Suppressor macrophage treated with lipopolysaccharide for 1 hour (primary cell): ENCODE measurements at regions not wholly inside any gene's neighbourhood (a gene's known extent, or its start where the extent isn't known, plus 50 kb on each side); places are given as distances from the start of the nearest gene placed in this dataset.
"Not testable (repeated sequence)": the region's sequence is repeated elsewhere in the genome, so short reads cannot be mapped to it uniquely, and the experiment has no call there.

ENCODE experiments used
- DNase-seq, 3 donors: peaks; one replicate each; pipeline ENCODE4 v3.0.0-alpha.2; 2020 to 2022

DNA sequence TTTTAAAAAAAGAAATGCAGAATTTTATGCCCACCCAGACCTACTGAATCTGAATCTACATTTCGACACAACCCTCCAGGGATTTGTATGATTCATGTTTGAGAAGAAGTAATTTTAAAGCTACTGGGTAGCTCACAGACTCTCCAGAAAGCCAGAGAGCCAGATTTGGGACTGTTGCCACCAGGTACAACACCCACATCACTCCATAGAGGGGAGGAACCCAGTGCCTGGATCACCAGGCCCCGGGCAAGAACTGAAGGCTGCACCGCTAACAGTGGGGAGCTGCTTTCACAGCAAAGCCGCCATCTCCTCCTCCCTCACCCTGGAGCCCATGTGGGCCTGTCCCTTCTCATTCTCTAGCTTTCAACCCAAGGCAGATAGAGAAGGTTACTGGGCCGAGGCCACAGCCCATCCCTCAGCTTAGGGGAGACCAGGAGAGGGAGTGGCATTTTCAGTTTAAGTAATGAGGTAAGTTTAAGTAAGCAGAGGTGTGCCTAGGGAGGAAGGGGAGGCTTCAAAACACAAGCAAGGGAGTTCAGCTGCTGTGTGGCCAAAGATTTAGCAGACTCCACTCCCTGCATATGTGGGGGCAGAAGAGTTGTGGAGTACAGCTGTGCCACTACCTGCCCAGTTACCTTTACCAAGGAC, 109.8 kb downstream of the IL12A start:
- DNase-seq: no peak

DNA sequence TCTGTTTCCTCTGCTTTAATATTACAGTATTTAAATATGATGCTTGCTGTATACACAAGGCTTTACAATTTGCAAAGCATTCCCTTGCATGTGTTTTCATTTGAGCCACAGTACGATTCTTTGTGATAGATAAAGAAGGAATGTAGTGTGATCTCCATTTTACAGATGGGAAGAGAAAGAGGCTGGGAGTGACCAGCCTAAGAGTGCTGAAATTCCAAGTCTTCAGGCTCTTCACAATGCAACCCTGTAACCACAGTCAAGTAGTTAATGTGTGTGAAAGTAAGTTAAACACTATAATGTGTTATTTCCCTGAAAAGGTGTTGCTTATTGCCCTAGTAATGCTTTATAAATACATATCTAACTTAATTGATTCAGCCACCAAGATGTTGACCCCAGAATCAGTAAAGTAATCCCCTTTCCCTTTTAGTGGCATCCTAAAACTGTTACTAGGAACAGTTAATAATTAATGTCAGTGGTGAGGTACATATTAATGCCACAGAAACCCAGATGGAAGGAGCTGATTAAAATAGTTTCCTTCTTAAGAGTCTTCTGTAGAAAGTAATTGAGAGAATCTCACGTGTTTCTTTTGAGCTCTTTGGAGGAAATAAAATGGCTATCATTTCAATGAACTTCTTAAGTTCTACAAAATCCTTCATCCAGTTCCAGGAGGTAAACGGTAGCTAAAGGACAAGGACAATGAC, 110.4 kb downstream of the IL12A start:
- DNase-seq: no peak

DNA sequence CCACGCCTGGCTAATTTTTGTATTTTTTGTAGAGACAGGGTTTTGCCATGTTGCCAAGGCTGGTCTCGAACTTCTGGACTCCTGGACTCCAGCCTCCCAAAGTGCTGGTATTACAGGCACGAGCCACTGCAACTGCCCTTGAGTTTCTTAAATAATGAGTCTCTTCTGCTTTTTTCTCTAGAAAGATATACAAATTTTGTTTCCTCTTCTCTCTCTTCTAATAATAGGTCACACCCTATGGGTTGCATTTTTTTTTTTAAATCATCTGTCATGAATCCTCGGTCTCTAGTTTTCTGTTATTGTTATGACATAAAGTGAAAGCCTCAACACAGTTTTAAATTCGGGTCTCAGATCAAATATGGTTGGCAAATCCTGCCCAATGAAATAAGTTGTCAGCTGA, 111.2 kb downstream of the IL12A start:
- DNase-seq: peak; percentile 20 to 50 (median 35)

GRCh38 chr3:160100610-160101009, 112.0 kb downstream of the IL12A start:
- no peak for DNase-seq

GRCh38 chr3:160102001-160102400, 113.4 kb downstream of the IL12A start:
- DNase-seq: not testable (repeated sequence)

DNA sequence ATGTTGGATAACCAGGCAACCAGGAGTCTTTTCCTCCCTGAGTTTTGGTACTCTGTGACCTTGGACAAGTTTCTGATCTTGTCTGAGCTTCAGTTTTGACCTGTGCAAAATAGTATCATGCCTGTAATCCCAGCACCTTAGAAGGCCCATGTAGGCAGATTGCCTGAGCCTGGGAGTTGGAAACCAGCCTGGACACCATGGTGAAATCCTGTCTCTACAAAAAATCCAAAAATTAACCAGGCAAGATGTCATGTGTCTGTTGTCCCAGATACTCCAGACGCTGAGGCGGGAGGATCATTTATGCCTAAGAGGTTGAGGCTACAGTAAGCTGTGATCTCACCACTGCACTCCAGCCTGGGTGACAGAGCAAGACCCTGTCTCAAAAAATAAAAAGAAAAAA, 114.8 kb downstream of the IL12A start:
- no peak for DNase-seq

DNA sequence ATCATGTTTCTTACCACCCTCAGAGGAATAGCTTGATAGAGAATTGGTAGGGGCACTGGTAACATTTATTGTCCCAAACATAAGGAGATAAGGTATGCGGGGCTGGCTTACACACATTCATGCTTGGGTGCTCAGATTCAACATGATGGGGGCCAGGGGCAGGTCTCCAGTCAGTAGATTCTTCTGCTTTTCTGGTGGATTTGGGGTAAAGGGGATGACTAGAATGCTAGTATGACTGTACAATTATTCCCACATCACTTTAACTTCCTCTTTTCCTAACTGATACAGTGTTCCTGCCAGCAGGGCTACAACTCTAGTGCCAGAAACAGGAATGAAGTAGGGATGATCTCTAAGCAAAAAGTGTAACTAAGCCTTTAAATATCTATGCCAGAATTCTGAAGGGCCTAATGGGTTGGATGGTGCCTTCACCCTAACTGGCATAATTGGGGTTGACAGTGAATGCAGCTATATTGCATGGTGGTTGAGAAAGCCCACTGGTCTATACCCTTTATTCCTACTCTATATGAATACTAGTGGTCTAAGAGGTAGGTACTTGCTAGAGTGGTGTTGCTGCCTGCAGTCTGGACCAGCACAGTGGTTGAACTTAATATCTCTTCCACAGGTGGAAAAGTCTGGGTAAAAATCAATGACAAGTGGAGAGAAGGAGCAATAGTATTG, 117.4 kb downstream of the IL12A start:
- peak; percentile 67 to 83 (median 82) for DNase-seq

- DNase-seq: peak in 1 of 3 donors; percentile 24
Measured at GRCh38 chr3:160106905-160107861, 118.0 kb upstream of the C3orf80 start.

DNA sequence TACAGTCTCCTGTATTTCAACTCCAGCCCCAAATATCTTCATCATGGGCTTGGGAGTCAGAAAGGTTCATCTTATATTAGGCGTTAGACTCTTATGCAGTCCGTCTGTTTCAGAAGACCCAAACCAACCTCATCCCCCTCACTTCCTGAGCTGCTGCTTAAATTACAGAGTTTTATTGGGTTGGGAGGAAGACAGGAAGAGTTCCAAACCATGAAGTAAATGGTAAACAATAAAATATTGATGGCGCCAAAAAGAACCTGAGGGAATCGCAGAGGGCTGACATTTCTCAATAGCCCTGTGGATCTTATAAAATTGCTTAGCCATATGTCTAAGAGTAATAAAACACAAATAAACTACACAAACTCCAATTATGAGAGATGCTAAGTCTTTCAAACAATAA, 116.9 kb upstream of the C3orf80 start:
- DNase-seq: no peak

DNA sequence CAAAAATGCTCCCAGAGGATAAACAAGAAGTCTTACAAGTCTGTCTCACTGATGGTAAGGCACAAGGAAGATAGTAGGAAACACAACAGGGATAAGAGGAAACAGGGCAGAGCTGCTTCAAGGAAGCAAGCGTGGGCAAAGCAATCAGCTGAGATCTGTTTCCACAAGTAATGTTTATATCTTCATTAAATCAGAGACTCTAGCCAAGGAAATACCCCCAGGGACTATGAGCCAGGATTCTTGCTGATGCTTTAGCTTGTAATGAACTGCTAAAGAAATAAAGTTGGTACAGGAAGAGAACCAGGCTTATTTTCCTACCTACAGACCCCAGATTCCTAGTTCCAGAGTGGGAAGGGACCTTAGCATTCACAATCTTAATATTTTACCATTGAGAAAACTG, 112.7 kb upstream of the C3orf80 start:
- DNase-seq: no peak

DNA sequence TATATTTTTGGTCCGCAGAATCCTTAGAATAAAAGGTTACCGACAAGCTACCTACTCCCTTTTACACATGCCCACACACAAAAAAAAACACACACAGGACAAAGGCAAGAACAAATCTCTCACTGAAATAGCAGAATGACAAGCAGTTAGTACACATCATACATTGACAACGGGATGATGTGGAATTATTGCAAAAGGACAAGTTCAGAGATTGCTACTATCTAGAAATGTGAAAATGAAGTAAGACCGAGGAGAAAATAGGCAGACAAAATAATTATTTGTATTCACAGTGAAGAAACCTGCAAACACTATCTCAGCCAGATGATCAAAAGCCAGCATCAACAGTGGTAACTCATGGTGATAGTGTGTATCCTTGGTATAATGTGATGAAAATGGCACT, 112.2 kb upstream of the C3orf80 start:
- DNase-seq: no peak

GRCh38 chr3:160114355-160114995, 110.7 kb upstream of the C3orf80 start:
- DNase-seq: peak in 1 of 3 donors; percentile 32

- no peak for DNase-seq
Measured at GRCh38 chr3:160115387-160115786, 109.8 kb upstream of the C3orf80 start.

GRCh38 chr3:160124224-160124623, 101.0 kb upstream of the C3orf80 start:
- DNase-seq: no peak

DNA sequence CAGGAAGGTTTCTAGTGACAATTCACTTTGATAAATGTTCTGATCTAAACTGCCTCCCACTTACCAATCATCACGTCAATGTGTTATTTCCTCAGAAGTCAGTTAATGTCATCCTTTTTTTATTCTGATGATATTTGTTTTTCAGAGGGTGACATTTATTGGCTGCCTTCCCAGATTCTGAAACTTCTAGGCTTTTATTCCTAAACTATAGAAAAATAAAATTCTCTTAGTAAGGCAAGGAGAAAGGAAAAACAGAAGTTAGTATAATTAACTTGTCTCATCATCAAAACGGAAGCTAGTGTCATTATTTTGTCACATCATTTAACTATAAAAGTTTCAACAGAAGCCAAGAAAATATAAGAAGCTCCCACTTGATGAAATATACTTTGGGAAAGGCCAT, 100.0 kb upstream of the C3orf80 start:
- peak; percentile 61 to 89 (median 89) for DNase-seq

GRCh38 chr3:160126051-160126450, 99.2 kb upstream of the C3orf80 start:
- DNase-seq: peak; percentile 84 to 91 (median 90)

DNA sequence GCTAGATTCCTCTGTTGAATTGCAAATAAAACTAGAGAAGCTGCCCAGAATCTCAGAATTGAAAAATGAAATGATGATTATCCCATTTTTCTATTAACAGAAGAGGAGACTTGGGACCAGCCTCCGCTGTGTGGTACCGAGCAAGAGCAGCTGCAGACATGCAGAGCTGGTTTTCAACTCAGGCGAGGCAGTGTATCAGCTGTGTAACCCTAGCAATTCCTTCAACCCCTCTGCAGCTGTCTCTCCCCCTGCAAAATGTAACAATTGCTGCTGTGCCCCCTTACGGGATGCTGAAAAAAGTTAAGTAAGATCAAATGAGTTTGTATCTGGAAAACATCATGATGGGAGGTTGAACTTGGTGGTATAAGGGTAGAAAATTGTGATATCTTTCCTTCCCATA, 98.5 kb upstream of the C3orf80 start:
- DNase-seq: no peak

DNA sequence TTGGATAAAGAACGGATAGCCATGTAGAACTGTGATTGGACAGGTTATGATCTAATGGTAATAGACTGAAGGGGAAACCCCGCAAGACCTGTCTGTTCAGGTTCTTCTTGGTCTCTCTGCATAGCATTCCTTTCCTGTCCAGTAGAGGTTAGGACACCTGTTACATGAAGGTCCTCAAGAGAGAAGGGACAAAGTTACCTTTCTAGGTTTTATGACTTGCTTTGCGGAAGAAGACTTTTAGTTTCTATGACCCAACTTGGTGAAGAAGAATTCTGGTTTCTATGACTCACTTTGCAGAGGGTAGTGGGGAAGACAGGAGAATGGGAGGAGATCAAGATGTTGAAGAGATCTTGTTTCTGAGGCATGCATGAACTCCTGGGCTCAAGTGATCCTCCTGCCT, 97.9 kb upstream of the C3orf80 start:
- peak; percentile 39 to 71 (median 70) for DNase-seq

DNA sequence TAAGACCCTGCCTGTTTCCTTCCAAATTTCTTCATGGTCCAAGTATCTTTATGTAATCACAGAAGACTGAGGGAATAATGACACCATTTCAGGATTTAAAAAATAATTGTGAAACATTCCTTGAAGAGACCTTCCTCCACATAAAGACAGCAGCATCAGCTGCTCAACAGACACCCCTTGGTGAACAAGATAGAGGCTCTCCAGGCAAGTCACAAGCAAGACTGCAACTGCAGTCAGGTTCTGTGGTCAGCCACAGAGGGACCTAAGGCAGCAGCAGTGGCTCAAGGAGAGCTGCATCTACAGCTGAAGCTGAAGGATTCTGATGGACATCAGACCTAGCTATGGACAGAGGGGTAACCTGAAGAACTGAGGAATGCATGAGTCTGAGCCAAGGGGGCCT, 97.2 kb upstream of the C3orf80 start:
- DNase-seq: no peak

- peak; percentile 69 to 93 (median 92) for DNase-seq
Measured at GRCh38 chr3:160129459-160130061, 95.7 kb upstream of the C3orf80 start.

GRCh38 chr3:160130071-160130470, 95.2 kb upstream of the C3orf80 start:
- peak; percentile 62 to 71 (median 63) for DNase-seq

DNA sequence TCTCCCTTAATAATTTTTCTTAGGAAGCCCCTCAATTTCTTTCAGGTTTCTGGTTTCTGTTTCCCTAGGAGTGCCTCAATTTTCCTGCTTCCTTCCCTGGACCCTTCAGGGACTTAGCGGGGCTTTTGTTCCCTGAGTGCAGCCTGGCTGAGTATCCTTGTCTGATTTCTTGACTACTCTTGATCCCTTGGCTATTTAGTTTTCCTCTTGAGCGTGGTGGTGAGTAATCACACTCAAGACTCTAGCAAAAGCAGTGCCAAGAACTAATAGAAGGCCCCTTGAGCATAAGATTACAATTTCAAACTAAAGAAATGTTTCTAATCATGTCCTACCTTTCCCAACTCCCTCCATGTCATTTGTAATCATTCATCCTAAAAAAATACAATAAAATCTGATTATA, 94.3 kb upstream of the C3orf80 start:
- DNase-seq: no peak
